Caki2 (cell line): ENCODE measurements at regions not wholly inside any gene's neighbourhood (a gene's known extent, or its start where the extent isn't known, plus 50 kb on each side); places are given as distances from the start of the nearest gene placed in this dataset.
A peak's percentile ranks its signal among the peaks of the same experiment; 100 is the strongest.
"Not testable (repeated sequence)": the region's sequence is repeated elsewhere in the genome, so short reads cannot be mapped to it uniquely, and the experiment has no call there.

ENCODE experiments used
- DNase-seq: peaks from one replicate; pipeline ENCODE4 v3.0.0-alpha.2; 2015; ENCODE audit warnings: low read depth
- in situ Hi-C: cut with HindIII; loops from 2 replicates; pipeline ENCODE4 v1.10.0; 2016; ENCODE audit warnings: low sequenced_read_pairs, low pct_unique_long_range_greater_than_20kb, mixed read lengths

DNA sequence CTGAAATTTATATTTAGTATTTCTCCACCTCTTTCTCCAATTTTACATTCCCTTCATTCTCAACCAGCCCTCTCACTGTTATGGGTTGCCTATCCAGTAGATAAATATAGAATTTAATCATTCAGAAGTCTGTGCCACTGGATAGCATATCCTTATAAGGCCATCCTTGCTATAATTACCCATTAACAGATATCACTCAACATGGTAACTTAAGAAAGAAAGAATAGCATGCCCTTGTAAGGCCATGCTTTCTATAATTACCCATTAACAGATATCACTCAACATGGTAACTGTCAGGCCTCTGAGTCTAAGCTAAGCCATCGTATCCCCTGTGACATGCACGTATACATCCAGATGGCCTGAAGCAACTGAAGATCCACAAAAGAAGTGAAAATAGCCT, 1137.4 kb upstream of the FAM98A start:
- no peak for DNase-seq
- in situ Hi-C loops: no loop called here

DNA sequence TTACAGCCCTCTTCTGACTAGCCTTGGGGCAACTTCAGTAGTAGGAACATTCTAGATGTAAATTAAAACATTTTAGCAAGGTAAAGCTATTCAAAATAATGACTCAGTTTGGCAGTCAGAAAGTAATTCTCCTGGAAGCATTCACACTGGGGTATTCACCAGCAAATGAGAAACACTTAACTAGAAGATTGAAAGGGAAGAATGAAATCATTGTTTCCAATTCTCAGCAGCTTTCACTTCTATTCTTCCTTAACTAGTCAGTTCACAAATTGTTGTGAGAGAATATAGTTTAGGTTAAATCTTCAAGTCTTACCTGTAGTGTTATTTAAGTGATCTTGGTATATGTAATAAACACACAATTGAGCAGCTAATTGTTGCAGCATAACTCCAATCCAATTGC, 1135.6 kb upstream of the FAM98A start:
- in situ Hi-C loops: no loop called here
- DNase-seq: no peak

DNA sequence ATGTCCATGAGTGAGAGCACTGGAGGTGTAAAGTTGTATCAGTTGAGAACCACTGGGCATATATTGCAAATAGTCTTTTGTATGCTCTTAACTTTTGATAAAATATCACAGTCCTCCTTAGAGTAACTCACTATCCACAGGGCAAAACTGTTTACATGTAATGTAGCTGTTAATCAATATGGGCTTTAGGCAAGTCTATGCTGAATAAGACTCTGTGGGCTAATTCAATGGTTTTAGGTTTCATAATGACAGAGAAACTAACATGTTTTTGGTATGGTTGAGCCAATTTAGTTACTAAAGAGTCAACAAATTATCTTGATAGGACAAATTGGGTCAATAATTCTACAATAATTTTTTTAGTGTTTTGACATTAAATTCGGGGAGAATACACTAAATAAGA, 1134.9 kb upstream of the FAM98A start:
- no peak for DNase-seq
- in situ Hi-C loops: no loop called here

DNA sequence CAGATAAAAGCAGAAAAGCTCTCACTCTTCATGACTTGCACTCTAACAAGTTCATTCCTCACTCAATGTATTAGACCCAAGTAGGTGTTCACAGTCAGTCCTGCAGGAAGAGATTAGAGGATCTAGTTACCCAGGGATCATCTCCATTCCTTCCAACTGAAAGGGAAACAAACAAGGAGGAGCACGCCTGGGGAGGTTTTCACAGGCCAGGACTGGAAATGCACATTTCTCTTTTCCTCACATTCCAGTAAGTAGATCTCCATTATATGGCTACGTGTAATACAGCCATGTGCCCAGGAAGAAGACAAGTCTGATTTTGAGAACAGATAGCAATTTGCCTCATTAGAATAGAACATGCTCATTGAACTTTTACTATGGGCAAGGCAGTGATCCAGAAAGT, 1132.2 kb upstream of the FAM98A start:
- in situ Hi-C loops: no loop called here
- no peak for DNase-seq

DNA sequence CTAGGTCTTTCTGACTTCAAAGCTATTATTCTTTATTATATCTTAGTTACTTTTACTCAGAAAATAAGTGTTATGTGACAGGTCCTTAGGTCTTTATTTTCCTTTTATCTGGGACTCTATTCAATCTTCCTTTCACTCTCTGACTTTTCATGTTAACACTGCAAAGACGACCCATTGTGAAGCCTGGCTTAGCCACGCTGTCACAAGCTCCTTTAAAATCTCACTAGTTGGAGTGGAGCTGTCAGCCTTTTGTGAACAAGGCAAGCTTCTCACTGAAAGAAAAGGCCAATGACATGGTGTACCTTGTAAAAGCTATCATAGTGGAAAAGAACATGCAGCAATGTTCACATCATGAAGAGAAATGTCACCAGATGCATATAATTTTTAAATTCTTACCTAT, 1130.7 kb upstream of the FAM98A start:
- no peak for DNase-seq
- in situ Hi-C loops: no loop called here

DNA sequence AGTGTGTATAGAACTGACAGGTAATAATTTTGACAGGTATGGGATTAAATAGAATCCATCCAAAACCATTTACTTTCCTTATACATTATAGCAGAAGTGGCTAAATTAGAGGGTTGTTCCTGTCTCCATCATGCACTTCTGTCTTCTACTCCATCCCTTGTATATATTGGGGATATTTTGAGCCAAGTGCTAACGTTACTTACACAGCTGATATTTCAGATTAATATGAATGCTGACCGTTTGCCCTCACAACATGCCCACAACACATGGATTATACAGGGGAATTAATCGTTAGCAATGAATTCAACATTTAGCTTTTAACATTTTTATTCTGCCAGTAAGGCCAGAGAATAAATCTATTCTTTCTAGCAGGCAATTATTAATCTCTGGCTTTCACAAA, 1125.0 kb upstream of the FAM98A start:
- in situ Hi-C loops: no loop called here
- no peak for DNase-seq

DNA sequence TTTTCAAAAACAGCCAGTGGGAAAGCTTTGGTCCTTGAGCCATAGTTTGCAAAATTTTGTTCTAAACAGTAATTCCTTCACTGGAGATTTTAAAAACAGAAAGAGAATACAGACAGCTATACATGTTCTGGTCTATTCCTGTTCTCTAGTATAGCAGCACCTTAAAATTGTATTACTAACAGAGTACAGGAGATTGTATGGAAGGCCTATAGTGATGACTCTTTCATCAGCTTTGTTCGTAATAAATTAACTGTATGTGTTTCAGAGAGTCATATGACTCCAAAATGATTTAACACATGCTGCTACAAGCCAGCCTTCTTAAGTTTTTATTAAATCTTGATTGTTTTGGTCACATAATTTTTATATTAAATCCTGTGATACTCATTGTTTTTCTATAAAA, 1124.6 kb upstream of the FAM98A start:
- DNase-seq: no peak
- in situ Hi-C loops: no loop called here

DNA sequence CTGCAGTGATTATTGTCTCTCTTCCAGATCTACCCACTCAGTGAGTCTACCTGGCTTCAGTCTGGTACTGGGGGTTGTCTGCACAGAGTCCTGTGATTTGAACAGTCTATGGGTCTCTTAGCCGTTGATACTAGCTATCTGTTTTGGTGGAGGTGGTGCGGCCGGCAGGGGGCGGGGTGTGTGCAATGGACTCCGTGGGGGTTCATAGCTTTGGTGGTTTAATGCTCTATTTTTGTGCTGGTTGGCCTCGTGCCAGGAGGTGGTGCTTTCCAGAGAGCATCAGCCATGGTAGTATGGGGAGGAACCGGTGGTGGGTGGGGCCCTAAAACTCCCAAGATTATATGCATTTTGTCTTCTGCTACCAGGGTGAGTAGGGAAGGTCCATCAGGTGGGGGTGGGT, 1120.1 kb upstream of the FAM98A start:
- in situ Hi-C loops: no loop called here
- DNase-seq: no peak

DNA sequence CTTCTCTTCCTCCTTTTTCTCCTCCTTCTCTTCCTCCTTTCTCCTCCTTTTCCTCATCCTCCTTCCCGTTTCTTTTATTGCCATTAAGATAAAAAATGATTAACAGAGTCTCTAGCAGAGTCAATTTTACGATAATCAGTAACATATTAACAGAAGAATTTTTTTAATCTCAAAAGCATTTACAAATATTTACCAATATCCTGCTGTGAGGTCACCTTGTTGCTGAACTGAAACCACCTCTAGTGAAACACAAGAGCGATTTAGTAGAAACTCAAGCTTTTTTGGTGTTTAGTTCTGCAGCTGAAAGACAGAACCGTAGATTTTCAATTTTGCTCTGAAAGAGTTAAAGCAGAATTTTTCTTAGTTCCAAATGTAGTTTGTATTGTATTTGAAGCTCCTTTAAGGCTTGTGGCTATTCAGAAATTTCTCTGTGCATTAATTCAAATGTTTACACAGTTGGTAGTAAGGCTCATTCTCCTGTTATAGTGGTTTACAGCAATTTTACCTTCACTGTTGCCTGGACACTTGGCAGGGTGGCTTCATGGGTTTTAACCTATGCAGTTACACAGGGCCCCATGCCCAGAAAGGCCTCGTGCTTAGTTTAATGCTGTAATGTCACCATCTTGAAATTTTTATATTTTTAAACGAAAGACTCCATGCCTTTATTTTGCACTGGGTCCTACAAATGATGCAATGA, 1106.6 kb upstream of the FAM98A start:
- peak; percentile 43 for DNase-seq

DNA sequence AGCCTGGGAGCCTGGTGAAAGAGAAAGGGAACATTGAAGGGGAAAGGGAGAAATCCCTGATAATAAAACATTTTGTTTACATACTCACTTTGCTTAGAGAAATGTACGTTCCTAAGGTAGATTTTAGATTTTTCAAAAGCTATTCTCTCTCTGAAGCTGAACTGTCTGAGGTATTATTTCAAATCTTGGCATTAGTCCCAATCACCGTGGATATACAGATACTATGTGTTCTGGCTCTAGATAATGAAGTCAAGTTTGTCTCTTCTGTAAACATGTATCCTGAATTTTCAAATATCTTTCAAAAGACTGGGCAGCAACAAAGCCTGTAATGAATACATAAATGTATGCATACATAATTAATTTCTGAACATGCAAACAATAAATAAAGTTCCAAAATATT, 1104.2 kb upstream of the FAM98A start:
- in situ Hi-C loops: no loop called here
- no peak for DNase-seq

More for the DNA sequence above, 1106.6 kb upstream of the FAM98A start:
- in situ Hi-C loops: no loop called here

DNA sequence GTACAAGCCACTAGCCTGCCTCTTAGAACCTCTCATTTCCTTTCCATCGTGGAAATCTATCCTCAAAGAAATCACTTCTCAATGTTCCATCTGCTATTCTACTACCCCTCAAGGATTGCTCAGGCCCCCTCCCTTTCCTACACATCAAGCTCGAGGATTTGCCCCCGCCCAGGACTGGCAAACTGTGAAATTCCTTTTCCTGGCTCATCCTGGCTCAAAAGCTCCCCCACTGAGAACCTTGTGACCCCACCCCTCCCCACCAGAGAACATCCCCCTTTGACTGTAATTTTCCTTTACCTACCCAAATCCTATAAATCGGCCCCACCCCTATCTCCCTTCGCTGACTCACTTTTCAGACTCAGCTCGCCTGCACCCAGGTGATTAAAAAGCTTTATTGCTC, 1103.3 kb upstream of the FAM98A start:
- DNase-seq, in situ Hi-C loops: not testable (repeated sequence)

DNA sequence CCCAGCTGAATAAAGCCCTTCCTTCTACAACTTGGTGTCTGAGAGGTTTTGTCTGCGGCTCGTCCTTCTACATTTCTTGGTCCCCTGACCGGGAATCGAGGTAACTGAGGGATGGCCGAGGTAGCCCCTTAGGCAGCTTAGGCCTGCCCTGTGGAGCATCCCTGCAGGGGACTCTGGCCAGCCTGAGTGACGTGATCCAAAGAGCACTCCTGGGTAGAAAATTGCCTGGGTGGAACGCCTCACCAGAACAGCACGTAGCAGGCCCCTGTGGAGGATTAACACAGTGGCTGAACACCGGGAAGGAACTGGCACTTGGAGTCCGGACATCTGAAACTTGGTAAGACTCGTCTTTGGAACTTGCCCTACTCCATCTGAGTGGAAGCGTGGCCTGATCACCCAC, 1078.5 kb upstream of the FAM98A start:
- DNase-seq, in situ Hi-C loops: not testable (repeated sequence)

DNA sequence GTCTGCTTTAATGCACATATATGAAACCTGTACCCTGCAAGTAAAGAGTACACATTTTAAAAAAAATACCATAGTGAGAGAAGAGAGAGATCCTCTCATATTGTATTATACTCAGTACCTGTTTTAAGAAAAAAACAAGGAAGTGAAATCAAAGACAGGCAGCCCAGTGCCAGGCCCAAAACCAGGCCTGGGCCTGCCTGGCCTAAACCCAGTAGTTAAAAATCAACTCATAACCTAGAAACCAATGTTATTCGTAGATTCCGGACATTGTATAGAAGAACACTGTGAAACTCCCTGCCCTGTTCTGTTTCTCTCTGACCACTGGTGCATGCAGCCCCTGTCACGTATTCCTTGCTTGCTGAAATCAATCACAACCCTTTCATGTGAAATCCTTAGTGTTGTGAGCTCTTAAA, 1078.0 kb upstream of the FAM98A start:
- in situ Hi-C loops: not testable (repeated sequence)
- peak; percentile 89 for DNase-seq

DNA sequence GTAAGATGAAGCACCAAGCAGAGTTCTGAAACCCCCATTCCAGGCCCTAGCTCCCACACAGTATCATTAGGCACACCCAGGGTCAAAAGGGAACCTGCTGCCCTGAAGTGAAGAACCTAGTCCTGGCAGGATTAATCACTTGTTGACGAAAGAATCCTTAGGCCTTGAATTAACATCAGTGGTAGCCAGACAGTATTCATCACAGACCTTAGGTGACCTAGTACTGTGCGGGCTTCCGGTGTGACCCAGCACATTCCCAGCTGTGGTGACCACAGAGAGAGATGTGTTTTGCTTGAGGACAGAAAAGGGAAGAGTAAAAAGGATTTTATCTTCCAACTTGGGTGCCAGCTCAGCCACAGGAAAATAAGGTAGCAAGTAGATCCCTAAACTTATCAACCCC, 1071.4 kb upstream of the FAM98A start:
- in situ Hi-C loops: no loop called here
- no peak for DNase-seq

DNA sequence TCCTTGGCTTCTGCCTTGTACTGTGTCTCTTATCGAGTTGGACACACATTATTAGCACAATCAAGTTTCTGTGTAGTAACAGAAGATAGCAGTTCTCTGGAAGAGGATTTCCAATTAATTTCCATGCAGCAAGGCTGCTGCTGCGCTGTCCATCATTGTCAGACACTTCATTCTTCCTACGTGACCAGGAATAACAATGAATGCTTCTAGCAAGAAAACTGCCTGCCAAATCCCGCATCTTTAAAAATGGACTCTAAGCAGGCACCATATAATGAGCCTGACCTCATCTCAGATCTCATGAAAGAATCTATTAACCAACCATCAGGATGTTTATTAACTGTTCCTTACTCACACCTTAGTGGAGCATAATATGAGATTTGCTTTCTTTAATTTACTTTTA, 1067.7 kb upstream of the FAM98A start:
- in situ Hi-C loops: no loop called here
- DNase-seq: no peak

DNA sequence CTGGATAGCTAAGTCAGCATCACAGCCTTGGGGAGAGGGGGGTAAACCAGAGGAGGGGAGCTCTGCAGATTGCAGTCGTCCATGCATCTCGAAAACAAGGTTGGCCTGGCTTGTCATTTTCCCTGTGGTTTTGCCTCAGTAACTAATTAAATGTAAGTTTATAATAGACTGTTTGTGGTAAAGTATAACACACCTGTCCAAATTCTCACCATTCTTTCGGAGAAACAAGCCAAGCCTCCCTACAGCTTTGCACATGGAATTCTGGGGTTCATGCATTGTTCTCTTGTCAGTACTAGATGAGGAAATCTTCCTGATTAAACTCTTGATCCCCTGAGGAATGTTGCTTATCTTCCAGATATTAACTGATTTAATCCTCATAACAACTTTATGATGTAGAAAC, 1065.2 kb upstream of the FAM98A start:
- in situ Hi-C loops: no loop called here
- peak; percentile 49 for DNase-seq

DNA sequence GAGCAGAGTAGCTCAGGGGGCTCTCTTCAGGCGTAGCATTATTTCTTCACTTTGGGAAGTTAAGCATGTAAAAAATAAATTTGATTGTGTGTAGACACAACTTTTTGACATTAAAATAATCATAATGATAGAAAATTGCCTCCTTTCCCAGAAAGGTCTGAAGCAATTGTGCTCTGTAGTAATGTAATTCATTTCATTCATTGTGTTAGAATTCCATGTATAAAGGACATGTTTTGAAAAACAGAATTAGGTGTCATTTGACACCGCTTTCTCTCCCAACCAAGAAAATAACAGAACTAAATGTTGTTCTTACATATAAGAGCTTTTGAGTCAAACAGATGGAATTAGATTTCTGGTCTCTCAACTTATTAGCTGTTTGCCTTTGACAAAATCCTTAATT, 1064.2 kb upstream of the FAM98A start:
- in situ Hi-C loops: no loop called here
- no peak for DNase-seq

DNA sequence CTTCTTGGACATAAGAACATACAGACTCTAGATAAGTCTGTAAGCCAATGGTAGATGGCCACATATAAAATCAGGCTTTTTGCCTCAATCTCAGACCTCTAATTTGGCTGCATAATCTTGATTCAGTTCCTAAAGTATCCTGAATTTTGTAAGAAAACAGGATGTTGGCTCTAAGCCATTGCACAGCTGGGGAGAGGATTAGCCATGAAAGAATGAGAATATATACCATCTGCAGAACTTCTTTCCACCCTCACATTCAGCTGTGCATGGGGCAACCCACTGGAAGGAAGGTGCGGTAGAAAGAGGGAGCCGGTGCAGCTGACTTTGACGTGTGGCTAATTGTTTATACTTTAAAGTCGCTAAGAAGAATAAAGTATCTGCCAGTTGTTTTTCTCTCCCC, 1061.6 kb upstream of the FAM98A start:
- no peak for DNase-seq
- in situ Hi-C loops: no loop called here

DNA sequence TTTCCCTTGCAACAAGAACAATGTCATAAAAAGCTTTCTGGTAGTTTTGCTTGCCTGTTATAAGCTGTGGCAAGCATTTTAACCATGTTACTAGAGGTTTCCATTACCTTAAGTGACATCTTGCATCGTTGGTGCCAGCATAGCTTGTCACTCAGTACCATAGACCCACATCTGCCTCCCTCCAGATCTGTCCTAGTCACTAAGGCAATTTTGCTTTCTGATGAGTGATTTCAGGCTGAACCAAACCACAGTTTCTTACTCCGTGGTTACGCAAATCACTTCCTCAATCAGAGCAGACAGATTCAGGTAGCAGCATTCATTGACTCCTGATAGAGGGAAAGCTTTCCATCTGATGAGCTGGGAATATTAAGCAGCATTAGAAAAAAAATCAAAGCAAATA, 1057.5 kb upstream of the FAM98A start:
- DNase-seq: no peak
- in situ Hi-C loops: no loop called here

DNA sequence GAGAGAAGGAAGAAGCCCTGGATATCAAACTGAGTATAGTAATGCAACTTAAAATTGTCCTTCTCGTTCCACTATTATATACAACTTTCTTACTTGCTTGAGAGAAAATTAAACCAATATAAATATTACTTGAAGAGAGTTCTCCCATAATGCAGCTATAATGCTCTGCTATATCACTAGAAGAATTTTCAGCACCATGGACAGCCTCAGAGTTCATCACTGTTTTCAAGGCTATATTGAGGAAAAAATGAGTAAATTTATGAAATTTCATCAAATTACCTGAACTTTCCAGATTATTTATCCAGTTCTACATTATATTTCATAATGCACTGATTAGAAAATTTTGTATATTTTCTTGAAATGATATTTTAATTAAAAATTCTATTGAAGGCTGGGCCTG, 1053.5 kb upstream of the FAM98A start:
- DNase-seq: no peak
- in situ Hi-C loops: no loop called here

DNA sequence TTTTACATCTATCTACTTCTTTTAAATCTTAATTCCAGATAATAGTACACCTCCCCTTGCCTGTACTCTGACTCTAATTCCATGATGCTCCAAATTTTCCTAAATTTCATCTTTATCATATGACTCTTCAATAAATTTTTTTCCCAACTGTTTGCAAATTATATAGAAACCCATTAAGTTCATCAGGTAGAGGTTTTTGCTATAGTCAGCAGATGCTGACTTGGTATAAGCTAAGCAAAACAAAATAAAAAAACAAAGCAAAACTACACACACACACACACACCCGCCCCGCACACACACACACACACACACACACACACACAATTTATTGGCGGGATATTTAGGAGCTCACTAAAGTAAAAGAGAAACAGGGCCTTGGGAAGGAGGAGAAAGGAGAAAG, 1047.8 kb upstream of the FAM98A start:
- in situ Hi-C loops: no loop called here
- no peak for DNase-seq
